NCI-H82 treated with DMSO at 0.1 percent for 48 hours (cell line): ENCODE measurements at regions not wholly inside any gene's neighbourhood (a gene's known extent, or its start where the extent isn't known, plus 50 kb on each side); places are given as distances from the start of the nearest gene placed in this dataset.

ENCODE experiments used
- DNase-seq: peaks from one replicate; lab custom pipeline; 2025; ENCODE audit not compliant: unreplicated experiment; lab: John Stamatoyannopoulos, UW

GRCh38 chr6:50214937-50215336, 165.2 kb upstream of the DEFB112 start:
- DNase-seq = no peak

- DNase-seq = no peak
Measured at GRCh38 chr6:50217841-50218240, 168.1 kb upstream of the DEFB112 start.

GRCh38 chr6:50236164-50236563, 186.4 kb upstream of the DEFB112 start:
- no peak for DNase-seq

GRCh38 chr6:50239853-50240252, 190.1 kb upstream of the DEFB112 start:
- no peak for DNase-seq

- DNase-seq = no peak
Measured at GRCh38 chr6:50240986-50241385, 191.3 kb upstream of the DEFB112 start.

- DNase-seq = no peak
Measured at GRCh38 chr6:50249493-50249892, 199.8 kb upstream of the DEFB112 start.

- DNase-seq = no peak
Measured at GRCh38 chr6:50257322-50257721, 207.6 kb upstream of the DEFB112 start.

- no peak for DNase-seq
Measured at GRCh38 chr6:50259903-50260302, 210.2 kb upstream of the DEFB112 start.

- no peak for DNase-seq
Measured at GRCh38 chr6:50264995-50265571, 215.4 kb upstream of the DEFB112 start.

GRCh38 chr6:50270415-50270814, 220.7 kb upstream of the DEFB112 start:
- DNase-seq = no peak

GRCh38 chr6:50271266-50271665, 221.5 kb upstream of the DEFB112 start:
- no peak for DNase-seq

GRCh38 chr6:50271817-50272216, 222.1 kb upstream of the DEFB112 start:
- no peak for DNase-seq

- DNase-seq = no peak
Measured at GRCh38 chr6:50272611-50273010, 222.9 kb upstream of the DEFB112 start.

- no peak for DNase-seq
Measured at GRCh38 chr6:50276771-50277261, 227.1 kb upstream of the DEFB112 start.

- DNase-seq = no peak
Measured at GRCh38 chr6:50277774-50278173, 228.0 kb upstream of the DEFB112 start.

GRCh38 chr6:50278663-50279062, 228.9 kb upstream of the DEFB112 start:
- DNase-seq = no peak

- no peak for DNase-seq
Measured at GRCh38 chr6:50285735-50286134, 236.0 kb upstream of the DEFB112 start.

GRCh38 chr6:50288241-50288640, 238.5 kb upstream of the DEFB112 start:
- DNase-seq = no peak

- DNase-seq = no peak
Measured at GRCh38 chr6:50288881-50289280, 239.2 kb upstream of the DEFB112 start.

GRCh38 chr6:50289366-50289765, 239.6 kb upstream of the DEFB112 start:
- no peak for DNase-seq

- DNase-seq = no peak
Measured at GRCh38 chr6:50301307-50301706, 251.6 kb upstream of the DEFB112 start.

- no peak for DNase-seq
Measured at GRCh38 chr6:50305660-50306059, 255.9 kb upstream of the DEFB112 start.

- no peak for DNase-seq
Measured at GRCh38 chr6:50318536-50318935, 268.8 kb upstream of the DEFB112 start.
